Erythroblast (primary cell): ENCODE measurements at regions not wholly inside any gene's neighbourhood (a gene's known extent, or its start where the extent isn't known, plus 50 kb on each side); places are given as distances from the start of the nearest gene placed in this dataset.

Experiments
- GATA1 ChIP-seq: IDR thresholded peaks from 2 replicates; pipeline ENCODE4 v1.6.1; 2011; ENCODE audit warnings: low read depth, mild to moderate bottlenecking, control low read depth, low read length, moderate library complexity
- POLR2A ChIP-seq: IDR thresholded peaks from 2 replicates; pipeline ENCODE4 v1.6.1; 2011; ENCODE audit warnings: mild to moderate bottlenecking, low read length

- TF ChIP-seq POLR2A: no peak
- no peak for TF ChIP-seq GATA1
These were observed 69.5 kb downstream of the AIPL1 start for GRCh38 chr17:6365200-6365943.
